COR-L47 (cell line): ENCODE measurements at regions not wholly inside any gene's neighbourhood (a gene's known extent, or its start where the extent isn't known, plus 50 kb on each side); places are given as distances from the start of the nearest gene placed in this dataset.

Experiments used
- DNase-seq: peaks from one replicate; lab custom pipeline; 2025; lab: John Stamatoyannopoulos, UW

- DNase-seq = no peak
These were observed 605.2 kb upstream of the SYT4 start for GRCh38 chr18:43882358-43883055.

- no peak for DNase-seq
These were observed 606.6 kb upstream of the SYT4 start for GRCh38 chr18:43883886-43884285.

- no peak for DNase-seq
These were observed 609.1 kb upstream of the SYT4 start for GRCh38 chr18:43886341-43886740.

GRCh38 chr18:43887491-43887890, 610.2 kb upstream of the SYT4 start:
- DNase-seq = peak; percentile 34

GRCh38 chr18:43888598-43888997, 611.3 kb upstream of the SYT4 start:
- DNase-seq = no peak

- no peak for DNase-seq
These were observed 615.8 kb upstream of the SYT4 start for GRCh38 chr18:43893001-43893637.

- DNase-seq = no peak
These were observed 627.0 kb upstream of the SYT4 start for GRCh38 chr18:43904209-43904837.

GRCh38 chr18:43914018-43914417, 636.7 kb upstream of the SYT4 start:
- DNase-seq = no peak

GRCh38 chr18:43916984-43917383, 639.7 kb upstream of the SYT4 start:
- DNase-seq = no peak

- no peak for DNase-seq
These were observed 640.2 kb upstream of the SYT4 start for GRCh38 chr18:43917520-43917919.

GRCh38 chr18:43919551-43919950, 642.3 kb upstream of the SYT4 start:
- peak; percentile 79 for DNase-seq

- no peak for DNase-seq
These were observed 654.1 kb upstream of the SYT4 start for GRCh38 chr18:43931439-43931838.

GRCh38 chr18:43932140-43932539, 654.9 kb upstream of the SYT4 start:
- no peak for DNase-seq

- no peak for DNase-seq
These were observed 655.9 kb upstream of the SYT4 start for GRCh38 chr18:43933177-43933576.

GRCh38 chr18:43934322-43934721, 657.0 kb upstream of the SYT4 start:
- DNase-seq = no peak

- no peak for DNase-seq
These were observed 657.6 kb upstream of the SYT4 start for GRCh38 chr18:43934781-43935471.

- DNase-seq = no peak
These were observed 658.9 kb upstream of the SYT4 start for GRCh38 chr18:43936176-43936575.

- DNase-seq = no peak
These were observed 672.0 kb upstream of the SYT4 start for GRCh38 chr18:43949291-43949690.

- no peak for DNase-seq
These were observed 672.8 kb upstream of the SYT4 start for GRCh38 chr18:43950062-43950461.

- no peak for DNase-seq
These were observed 675.1 kb upstream of the SYT4 start for GRCh38 chr18:43952398-43952797.

- DNase-seq = no peak
These were observed 684.4 kb upstream of the SYT4 start for GRCh38 chr18:43961722-43962121.

- no peak for DNase-seq
These were observed 687.4 kb upstream of the SYT4 start for GRCh38 chr18:43964666-43965065.

- DNase-seq = no peak
These were observed 688.4 kb upstream of the SYT4 start for GRCh38 chr18:43965691-43966090.
